G401 (cell line): ENCODE measurements at regions not wholly inside any gene's neighbourhood (a gene's known extent, or its start where the extent isn't known, plus 50 kb on each side); places are given as distances from the start of the nearest gene placed in this dataset.
"Not testable (repeated sequence)": the region's sequence is repeated elsewhere in the genome, so short reads cannot be mapped to it uniquely, and the experiment has no call there.

ENCODE experiments used
- DNase-seq: peaks from one replicate; pipeline ENCODE4 v3.0.0-alpha.2; 2015; ENCODE audit warnings: low spot score
- in situ Hi-C: cut with HindIII; loops from 2 replicates; pipeline ENCODE4 v1.10.0; 2016; ENCODE audit warnings: low sequenced_read_pairs, mixed read lengths

GRCh38 chr14:28820677-28821076, 54.1 kb downstream of the FOXG1 start:
- DNase-seq, result no peak
- in situ Hi-C loops, result no loop called here

GRCh38 chr14:28821993-28822392, 55.4 kb downstream of the FOXG1 start:
- in situ Hi-C loops, result no loop called here
- no peak for DNase-seq

GRCh38 chr14:28823245-28823644, 56.7 kb downstream of the FOXG1 start:
- DNase-seq, result no peak
- in situ Hi-C loops, result no loop called here

- in situ Hi-C loops, result no loop called here
- DNase-seq, result no peak
Measured at GRCh38 chr14:28830115-28830534, 63.5 kb downstream of the FOXG1 start.

- in situ Hi-C loops, result no loop called here
- no peak for DNase-seq
Measured at GRCh38 chr14:28831126-28831525, 64.5 kb downstream of the FOXG1 start.

GRCh38 chr14:28842569-28842968, 76.0 kb downstream of the FOXG1 start:
- DNase-seq, in situ Hi-C loops: not testable (repeated sequence)

GRCh38 chr14:28867571-28867970, 101.0 kb downstream of the FOXG1 start:
- DNase-seq, result no peak
- in situ Hi-C loops, result no loop called here

GRCh38 chr14:28870033-28870564, 103.5 kb downstream of the FOXG1 start:
- DNase-seq, result no peak
- in situ Hi-C loops, result no loop called here

GRCh38 chr14:28875934-28876571, 109.5 kb downstream of the FOXG1 start:
- no peak for DNase-seq
- in situ Hi-C loops, result no loop called here

- in situ Hi-C loops, result no loop called here
- no peak for DNase-seq
Measured at GRCh38 chr14:28876572-28876945, 110.0 kb downstream of the FOXG1 start.

- in situ Hi-C loops, result no loop called here
- no peak for DNase-seq
Measured at GRCh38 chr14:28877923-28878322, 111.3 kb downstream of the FOXG1 start.

- no peak for DNase-seq
- in situ Hi-C loops, result no loop called here
Measured at GRCh38 chr14:28879573-28879996, 113.0 kb downstream of the FOXG1 start.

GRCh38 chr14:28886940-28887339, 120.4 kb downstream of the FOXG1 start:
- in situ Hi-C loops, result no loop called here
- no peak for DNase-seq

- in situ Hi-C loops, result no loop called here
Measured at GRCh38 chr14:28895389-28895788, 128.8 kb downstream of the FOXG1 start.

GRCh38 chr14:28896337-28896736, 129.8 kb downstream of the FOXG1 start:
- DNase-seq, result no peak
- in situ Hi-C loops, result no loop called here

More at GRCh38 chr14:28895389-28895788, 128.8 kb downstream of the FOXG1 start:
- no peak for DNase-seq

- in situ Hi-C loops, result no loop called here
- no peak for DNase-seq
Measured at GRCh38 chr14:28901631-28902030, 135.0 kb downstream of the FOXG1 start.

GRCh38 chr14:28902930-28903329, 136.3 kb downstream of the FOXG1 start:
- in situ Hi-C loops, result no loop called here
- no peak for DNase-seq

GRCh38 chr14:28911521-28911920, 144.9 kb downstream of the FOXG1 start:
- in situ Hi-C loops, result no loop called here
- no peak for DNase-seq

- no peak for DNase-seq
- in situ Hi-C loops, result no loop called here
Measured at GRCh38 chr14:28913056-28913455, 146.5 kb downstream of the FOXG1 start.

GRCh38 chr14:28926122-28926521, 159.5 kb downstream of the FOXG1 start:
- DNase-seq, result no peak
- in situ Hi-C loops, result no loop called here

- no peak for DNase-seq
- in situ Hi-C loops, result no loop called here
Measured at GRCh38 chr14:28931999-28932398, 165.4 kb downstream of the FOXG1 start.
